NK-92 treated with Interleukin-12 subunit alpha and Interleukin-12 subunit beta, amount 100 ng/mL, for 24 hours (cell line): ENCODE measurements at regions not wholly inside any gene's neighbourhood (a gene's known extent, or its start where the extent isn't known, plus 50 kb on each side); places are given as distances from the start of the nearest gene placed in this dataset.
"Not testable (repeated sequence)": the region's sequence is repeated elsewhere in the genome, so short reads cannot be mapped to it uniquely, and the experiment has no call there.

ENCODE experiments used
- DNase-seq: peaks from one replicate; lab custom pipeline; 2025; lab: John Stamatoyannopoulos, UW

DNA sequence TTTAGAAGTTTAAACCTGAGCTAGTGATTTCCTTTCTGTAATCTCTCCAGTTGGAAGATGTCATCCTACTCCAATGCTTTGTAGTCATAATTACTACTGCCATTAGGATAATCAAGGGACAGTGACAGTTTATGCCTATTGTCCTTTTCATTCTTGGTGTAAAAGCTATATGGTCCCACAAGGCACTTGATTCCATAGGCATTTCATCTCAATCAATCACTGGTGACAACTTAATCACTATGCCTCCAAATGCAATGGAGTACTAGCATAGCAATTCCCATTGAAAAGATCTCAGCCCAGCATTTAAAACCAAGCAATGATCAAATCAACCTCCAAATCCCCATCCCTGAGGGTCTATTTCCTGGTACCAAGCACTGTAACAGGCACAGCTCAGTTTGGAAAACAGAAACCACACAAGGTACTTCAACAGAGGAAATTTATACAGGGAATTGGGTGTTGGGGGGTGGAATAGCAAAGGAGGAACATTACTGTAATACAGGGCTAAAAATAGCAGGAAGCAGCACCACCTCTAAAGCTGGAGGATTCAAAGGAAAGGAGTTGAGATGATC lies 51.0 kb downstream of the FHIP2A start:
- DNase-seq = no peak

DNA sequence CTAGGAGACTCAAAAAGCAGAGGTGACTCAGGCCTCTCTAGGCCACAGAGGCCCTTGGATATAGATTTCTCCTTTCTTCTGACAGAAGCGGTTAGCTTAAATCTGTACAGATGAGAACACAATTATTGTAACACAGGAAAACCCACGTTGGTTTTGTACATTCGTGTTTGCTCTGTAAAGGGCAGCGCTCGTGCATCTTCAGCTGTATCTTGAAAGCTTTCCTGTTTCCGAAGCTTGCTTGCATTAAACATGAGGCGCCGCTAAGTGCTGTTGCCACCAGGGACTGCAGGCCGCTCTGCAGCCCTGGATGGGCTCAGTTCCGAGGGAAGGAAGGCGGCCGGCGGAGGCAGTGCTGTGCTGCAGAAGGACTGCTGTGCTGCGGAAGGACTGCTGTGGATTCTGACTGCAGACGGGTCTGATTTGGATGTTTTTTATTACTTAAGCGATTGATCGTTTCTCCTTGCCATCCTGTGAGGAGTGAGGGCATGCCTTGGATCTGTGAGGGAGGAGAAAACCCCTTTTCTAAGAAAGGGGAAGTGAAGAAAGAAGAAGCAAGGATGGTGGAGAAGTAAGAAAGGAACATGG lies 53.3 kb downstream of the FHIP2A start:
- DNase-seq = no peak

DNA sequence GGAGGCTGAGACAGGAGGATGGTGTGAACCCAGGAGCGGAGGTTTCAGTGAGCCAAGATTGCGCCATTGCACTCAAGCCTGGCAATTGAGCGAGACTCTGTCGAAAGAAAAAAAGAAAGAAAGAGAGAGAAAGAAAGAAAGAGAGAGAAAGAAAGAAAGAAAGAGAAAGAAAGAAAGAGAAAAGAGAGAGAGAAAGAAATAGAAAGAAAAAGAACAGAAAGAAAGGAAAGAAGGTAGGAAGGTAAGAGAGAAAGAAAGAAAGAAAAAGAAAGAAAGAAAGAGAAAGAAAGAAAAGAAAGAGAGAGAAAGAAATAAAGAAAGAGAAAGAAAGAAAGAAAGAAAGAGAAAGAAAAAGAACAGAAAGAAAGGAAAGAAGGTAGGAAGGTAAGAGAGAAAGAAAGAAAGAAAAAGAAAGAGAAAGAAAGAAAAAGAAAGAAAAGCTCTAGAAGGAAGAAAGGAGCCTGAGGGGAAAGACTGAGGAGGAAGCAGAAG lies 54.1 kb downstream of the FHIP2A start:
- not testable (repeated sequence) for DNase-seq

DNA sequence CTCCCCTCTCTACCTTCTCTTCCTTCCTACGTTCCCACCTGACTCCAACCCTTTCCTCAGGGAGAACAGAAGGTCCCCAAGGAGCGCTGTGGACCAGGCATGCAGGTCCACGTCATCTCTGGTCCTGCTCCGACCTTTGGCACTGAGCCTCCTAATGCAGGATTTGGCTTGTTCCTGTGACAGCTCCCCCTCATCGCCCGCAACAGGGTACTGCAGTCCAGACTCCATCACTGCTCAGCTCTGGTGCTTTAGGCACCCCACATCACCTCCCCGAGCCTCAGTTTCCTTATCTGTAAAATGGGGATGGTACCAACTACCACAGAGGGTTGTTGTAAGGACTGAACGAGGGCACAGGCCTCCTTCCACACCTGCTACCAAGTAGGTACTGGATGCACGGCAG lies 54.6 kb downstream of the FHIP2A start:
- DNase-seq = no peak

DNA sequence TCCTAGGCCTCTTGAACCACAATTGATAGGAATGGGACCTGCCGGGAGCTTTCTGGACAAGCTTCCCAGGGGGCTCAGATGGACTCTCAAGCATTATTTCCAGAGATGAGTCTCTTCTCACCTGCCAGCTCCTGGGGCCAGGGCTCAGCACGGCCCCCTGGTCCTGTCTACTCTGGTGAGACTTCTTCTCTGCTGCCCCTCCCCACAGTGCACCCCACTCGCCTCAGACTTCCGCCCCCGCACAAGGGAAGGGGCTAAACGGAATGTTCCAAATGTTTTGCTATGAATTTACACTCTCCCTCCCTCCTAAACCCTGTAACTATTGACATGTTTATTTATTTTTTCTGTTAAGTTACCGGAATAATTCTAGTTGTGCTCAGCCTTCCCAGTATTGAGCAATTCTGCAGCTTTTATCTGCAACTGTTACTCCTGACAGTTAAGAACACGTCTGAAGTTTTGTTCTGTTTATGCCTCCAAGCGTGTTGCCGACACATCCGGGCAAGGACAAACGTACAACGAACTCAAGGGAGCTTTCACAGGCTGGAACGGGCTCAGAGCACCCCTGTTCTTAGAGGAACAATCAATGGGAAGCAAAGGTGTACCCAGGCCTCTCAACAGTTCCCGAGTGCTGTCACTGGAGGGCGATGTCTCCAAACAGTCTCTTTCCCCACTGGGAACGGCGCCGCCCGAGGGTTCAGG lies 55.2 kb downstream of the FHIP2A start:
- no peak for DNase-seq

DNA sequence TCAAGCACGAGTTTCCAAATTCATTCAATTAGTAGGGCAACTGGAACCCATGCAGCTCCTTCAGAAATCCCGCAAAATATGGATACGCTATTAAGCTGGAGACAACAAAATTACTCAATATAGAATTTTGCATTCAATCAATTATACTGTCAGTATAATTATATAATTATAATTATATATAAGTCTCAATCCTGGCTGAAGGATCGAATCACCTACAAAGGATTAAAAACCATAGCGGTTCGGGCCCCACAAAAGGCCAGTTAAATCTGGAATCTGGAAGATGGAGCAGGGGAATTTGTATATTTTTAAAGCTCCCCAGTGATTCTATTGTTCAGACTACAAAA lies 55.7 kb downstream of the FHIP2A start:
- DNase-seq = no peak

DNA sequence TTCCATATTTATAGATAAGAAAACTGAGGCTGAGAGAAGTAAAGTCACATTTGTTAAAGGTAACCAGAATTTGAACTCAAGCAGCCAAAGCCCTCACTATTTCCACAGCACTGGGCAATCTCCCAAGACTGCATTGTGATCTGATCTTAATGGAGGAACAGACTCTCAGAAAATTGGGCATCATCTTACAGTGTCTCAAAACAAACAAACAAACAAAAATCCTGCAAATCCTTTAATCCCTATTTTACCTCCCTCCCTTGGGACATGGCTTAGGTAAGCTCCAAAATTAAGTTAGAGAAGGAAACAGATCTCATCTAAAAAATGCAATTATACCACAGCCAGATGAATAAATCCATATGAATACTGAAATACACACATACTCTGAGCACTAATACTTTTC lies 57.5 kb downstream of the FHIP2A start:
- no peak for DNase-seq

DNA sequence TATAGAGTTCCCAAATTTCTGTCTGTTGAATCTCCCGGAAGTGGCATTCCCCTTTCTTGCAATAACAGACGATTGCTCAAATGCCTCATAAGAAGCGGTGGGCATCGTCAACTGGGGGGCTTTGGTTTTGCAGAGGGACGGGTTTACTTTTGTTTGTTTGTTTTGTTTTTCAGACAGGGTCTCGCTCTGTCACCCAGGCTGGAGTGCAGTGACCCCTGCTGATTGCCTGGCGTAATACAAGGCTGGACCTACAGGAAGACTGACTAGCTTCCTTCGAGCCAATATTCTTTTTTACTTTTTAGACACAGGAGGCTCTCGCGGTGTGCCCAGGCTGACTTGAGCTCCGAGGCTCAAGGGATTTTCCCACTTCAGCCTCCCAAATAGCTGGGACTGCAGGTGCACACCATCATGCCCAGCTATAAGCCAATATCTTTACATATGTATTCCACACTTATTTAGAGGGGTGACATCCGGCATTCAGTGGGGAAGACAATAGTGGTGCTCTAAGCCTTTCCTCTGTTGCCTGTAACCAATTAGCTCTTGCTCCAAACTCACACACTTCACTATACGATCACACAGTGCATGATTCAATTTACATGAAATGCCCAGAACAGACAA lies 58.1 kb downstream of the FHIP2A start:
- peak; percentile 15 for DNase-seq

DNA sequence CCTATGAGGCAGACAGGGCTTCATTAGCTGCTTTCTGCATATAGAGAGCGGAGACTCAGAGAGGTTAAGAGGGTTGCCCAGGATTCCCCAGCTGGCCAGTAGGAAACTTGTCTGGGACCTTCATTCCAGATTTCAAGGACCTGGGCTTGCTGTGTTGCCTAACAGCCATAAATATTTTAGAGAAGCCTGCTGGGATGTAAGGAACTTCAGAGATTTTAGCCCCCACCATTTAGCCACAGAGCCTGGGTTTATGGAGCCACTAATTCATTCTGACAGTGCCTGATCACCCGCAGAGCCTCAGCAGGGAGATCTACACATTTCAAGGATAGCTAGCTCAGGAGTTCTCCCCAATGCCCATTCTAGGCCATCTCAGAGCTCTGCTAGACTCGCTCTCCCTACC lies 56.6 kb upstream of the TRUB1 start:
- no peak for DNase-seq

DNA sequence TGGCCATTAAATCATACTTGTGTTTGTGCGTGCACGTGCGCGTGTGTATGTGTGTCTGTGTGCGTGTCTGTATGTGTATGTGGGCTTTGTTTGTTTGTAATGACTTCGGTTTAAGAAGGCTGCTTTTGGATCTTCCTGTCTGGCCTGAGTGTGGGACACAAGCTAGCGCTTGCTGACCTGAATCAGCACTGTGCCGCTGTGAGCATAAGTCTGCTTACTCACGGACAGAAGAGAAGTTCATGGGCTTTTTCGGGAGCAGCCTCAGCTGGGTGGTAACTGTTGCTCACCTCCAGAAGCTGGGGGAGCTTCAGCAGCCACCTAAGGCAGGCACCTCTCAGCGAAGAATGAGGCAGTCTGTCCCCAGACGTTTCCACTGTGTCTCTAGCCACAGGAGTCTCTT lies 56.1 kb upstream of the TRUB1 start:
- DNase-seq = no peak

DNA sequence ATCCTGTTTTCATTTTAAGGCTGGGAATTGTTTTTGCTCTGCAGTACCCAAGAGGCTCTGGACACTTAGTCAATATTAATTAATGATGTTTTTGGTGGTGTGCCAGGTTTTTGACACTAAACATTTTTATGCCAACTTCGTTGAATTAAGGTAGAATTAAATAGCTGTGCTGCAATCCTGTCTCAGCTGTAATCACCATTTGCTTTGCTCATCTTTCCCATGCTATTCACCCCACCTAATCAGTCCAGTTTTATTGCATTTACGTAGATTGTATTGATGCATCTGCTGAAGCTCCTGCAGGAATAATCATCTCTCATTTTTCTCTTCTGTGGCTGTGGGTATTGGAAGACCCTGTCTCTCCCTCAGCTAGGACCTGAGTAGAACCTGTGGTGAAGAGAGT lies 52.6 kb upstream of the TRUB1 start:
- no peak for DNase-seq
